WERI-Rb-1 (cell line): ENCODE measurements at regions not wholly inside any gene's neighbourhood (a gene's known extent, or its start where the extent isn't known, plus 50 kb on each side); places are given as distances from the start of the nearest gene placed in this dataset.
A peak's percentile ranks its signal among the peaks of the same experiment; 100 is the strongest.

Source experiments
- DNase-seq: peaks from one replicate; pipeline ENCODE4 v3.0.0-alpha.2; 2020
- H3K27ac ChIP-seq: fragments of 250-450 bp; sonication (Bioruptor Pico); 2 replicates; pipeline ENCODE4 v1.5.1; 2020; ENCODE audit warnings: mild to moderate bottlenecking, moderate library complexity
- H3K27me3 ChIP-seq: fragments of 250-450 bp; sonication (Bioruptor Pico); 2 replicates; pipeline ENCODE4 v1.5.1; 2021; ENCODE audit warnings: mild to moderate bottlenecking, low read depth, moderate library complexity; ENCODE audit not compliant: insufficient read depth, severe bottlenecking
- H3K36me3 ChIP-seq: fragments of 250-450 bp; sonication (Bioruptor Pico); 2 replicates; pipeline ENCODE4 v1.5.1; 2020; ENCODE audit warnings: mild to moderate bottlenecking, moderate library complexity
- H3K4me3 ChIP-seq: 2 replicates; pipeline ENCODE4 v1.5.1; 2011; ENCODE audit warnings: low read depth, mild to moderate bottlenecking, control low read depth, low read length
- H3K9me3 ChIP-seq: fragments of 250-450 bp; sonication (Bioruptor Pico); 2 replicates; pipeline ENCODE4 v1.5.1; 2021; ENCODE audit warnings: mild to moderate bottlenecking, moderate library complexity; ENCODE audit not compliant: severe bottlenecking
- TF ChIP-seq, protein P1 (sequence below): IDR thresholded peaks from 2 replicates; pipeline ENCODE4 v1.5.1; 2011; ENCODE audit warnings: low read depth, mild to moderate bottlenecking, control low read depth, inconsistent platforms, low read length

DNA sequence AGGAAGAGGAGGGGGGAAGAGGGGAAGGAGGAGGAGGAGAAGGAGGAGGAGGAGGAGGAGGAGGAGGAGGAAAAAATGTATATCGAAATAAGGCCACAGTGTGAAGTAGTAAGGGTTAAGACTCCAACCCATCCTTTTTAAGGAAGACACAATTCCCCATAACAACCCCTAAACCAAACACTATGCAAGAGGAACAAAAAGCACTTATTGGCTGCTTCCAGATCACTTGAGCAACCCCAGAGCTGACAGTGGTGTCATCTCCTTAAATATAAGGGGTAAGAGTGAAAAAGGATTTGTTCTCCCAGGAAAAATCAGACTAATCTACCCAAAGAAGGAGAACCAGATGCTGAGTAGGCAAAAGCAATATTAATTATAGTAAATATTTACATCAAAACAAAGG is 169.1 kb upstream of the SASH1 start:
- Histone ChIP-seq H3K4me3 (no peak overlapping the region), H3K36me3 (no peaks in the 10 kb centered on the region), H3K27ac (no peak overlapping the region), H3K27me3 (no peaks in the 10 kb centered on the region), H3K9me3 (peaks cover 3% of the 10 kb centered on the region)
- TF ChIP-seq, protein P1, sequence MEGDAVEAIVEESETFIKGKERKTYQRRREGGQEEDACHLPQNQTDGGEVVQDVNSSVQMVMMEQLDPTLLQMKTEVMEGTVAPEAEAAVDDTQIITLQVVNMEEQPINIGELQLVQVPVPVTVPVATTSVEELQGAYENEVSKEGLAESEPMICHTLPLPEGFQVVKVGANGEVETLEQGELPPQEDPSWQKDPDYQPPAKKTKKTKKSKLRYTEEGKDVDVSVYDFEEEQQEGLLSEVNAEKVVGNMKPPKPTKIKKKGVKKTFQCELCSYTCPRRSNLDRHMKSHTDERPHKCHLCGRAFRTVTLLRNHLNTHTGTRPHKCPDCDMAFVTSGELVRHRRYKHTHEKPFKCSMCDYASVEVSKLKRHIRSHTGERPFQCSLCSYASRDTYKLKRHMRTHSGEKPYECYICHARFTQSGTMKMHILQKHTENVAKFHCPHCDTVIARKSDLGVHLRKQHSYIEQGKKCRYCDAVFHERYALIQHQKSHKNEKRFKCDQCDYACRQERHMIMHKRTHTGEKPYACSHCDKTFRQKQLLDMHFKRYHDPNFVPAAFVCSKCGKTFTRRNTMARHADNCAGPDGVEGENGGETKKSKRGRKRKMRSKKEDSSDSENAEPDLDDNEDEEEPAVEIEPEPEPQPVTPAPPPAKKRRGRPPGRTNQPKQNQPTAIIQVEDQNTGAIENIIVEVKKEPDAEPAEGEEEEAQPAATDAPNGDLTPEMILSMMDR = no peak
- DNase-seq = no peak

DNA sequence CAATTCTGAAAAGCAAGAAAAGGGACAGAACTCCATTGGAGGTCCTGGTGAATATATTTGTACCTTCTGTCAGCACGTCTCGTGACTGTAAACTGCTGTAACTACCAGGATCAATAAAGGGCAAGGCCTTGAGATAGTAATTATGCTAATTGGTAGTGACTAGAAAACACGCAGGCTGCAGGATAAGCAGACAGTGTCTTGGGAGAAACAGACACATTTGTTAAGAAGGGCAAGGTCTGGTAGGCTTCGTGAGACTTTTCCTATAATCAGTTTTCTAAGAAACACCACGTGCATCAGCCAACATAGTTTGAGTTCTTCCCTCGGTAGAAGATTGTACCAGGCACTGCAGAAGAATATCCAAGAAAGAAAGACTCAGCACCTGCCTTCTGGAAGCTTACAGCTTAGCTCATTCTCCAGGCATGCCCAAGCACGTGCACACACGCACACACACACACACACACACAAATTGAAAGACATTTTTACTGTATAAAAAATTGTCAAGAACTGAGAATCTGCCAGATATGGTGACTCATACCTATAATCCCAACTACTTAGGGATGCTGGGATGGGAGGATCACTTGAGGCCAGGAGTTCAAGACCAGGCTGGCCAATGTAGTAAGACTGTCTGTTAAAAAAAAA is 167.0 kb upstream of the SASH1 start:
- TF ChIP-seq, protein P1 = no peak
- no peaks in the 10 kb centered on the region for H3K36me3 ChIP-seq
- H3K4me3 ChIP-seq = peak overlapping the region; percentile 10
- peaks cover 3% of the 10 kb centered on the region for H3K9me3 ChIP-seq
- peak overlapping the region; percentile 94 for H3K27ac ChIP-seq
- no peaks in the 10 kb centered on the region for H3K27me3 ChIP-seq
- DNase-seq = peak; percentile 63

DNA sequence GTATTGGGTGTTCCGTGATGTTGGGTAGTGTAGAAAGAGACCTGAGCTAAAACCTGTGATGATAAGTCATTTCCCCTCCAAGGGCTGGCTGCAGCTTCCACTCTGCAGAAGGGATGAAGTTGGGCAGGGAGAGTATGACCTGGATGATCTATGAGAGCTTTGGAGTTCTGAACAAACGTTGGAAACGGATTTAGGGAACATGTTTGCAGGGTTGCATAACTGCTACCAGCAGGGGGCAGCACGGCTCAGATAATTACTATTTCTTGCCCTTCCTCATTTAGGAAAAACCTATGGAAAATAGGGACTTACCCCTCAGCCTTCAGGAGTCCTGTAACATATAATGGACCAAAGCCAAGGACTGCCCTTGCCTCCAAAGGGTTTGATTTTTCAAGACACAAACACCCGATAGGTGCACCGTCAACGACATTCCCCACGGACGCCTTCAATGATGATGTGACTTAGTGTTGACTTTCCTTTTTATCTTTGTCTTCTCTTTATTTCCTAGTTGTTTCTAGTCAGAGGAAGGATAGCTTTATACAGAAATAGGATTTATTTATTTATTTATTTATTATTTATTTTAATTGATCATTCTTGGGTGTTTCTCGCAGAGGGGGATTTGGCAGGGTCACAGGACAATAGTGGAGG is 164.9 kb upstream of the SASH1 start:
- peak overlapping the region; percentile 60 for H3K27ac ChIP-seq
- no peaks in the 10 kb centered on the region for H3K36me3 ChIP-seq
- peaks cover 3% of the 10 kb centered on the region for H3K9me3 ChIP-seq
- no peak overlapping the region for H3K4me3 ChIP-seq
- no peaks in the 10 kb centered on the region for H3K27me3 ChIP-seq
- peak; percentile 64 for DNase-seq
- TF ChIP-seq, protein P1 = peak; percentile 61

DNA sequence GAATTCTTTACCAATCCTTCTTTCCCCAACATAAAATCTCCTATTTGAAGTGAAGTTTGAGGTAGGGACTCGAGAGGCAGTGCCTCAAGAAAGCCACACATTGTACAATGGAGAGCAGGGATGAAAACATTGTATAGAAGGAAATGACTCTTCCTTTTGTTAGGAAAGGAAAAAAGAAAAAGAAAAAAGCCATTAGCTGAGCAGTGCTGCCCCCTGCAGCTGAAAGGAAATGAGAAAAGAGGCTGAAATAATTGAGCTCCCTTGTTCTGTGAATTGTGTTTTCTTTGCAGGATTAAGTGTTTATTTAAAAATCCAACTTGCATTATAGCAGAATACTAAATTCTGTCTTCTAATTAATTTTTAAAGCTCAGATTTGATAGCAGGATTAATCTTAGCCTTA is 162.9 kb upstream of the SASH1 start:
- DNase-seq = peak; percentile 43
- TF ChIP-seq, protein P1 = peak; percentile 48
- H3K36me3 ChIP-seq = no peaks in the 10 kb centered on the region
- no peak overlapping the region for H3K27ac ChIP-seq
- no peak overlapping the region for H3K4me3 ChIP-seq
- H3K27me3 ChIP-seq = no peaks in the 10 kb centered on the region
- peaks cover 3% of the 10 kb centered on the region for H3K9me3 ChIP-seq

DNA sequence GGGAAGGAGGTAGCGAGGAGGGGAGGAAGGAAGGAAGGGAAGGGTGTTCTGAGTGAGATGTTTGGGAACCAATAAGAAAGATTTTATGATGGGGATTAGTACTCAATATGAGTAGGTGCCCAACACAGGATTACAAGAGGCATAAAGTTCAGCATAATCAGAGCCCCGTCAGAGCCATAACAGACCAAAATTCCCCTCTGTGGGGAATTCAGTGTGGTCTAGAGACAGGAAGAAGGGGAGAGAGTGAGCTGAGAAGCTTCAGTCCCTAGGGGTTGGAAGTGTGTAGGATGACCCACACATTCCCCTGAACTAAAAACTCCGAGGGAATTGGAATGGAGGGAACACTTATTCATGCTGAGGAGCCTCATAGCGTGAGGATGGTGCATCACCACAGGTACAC is 160.3 kb upstream of the SASH1 start:
- DNase-seq = no peak
- Histone ChIP-seq H3K27me3 (no peaks in the 10 kb centered on the region), H3K9me3 (no peaks in the 10 kb centered on the region), H3K27ac (no peak overlapping the region), H3K4me3 (no peak overlapping the region), H3K36me3 (no peaks in the 10 kb centered on the region)
- TF ChIP-seq, protein P1 = no peak
